SU-DHL-6 (cell line): ENCODE measurements at regions not wholly inside any gene's neighbourhood (a gene's known extent, or its start where the extent isn't known, plus 50 kb on each side); places are given as distances from the start of the nearest gene placed in this dataset.

Experiments used
- H2AFZ ChIP-seq: fragments of 200-600 bp; sonication (generic); 2 replicates; pipeline ENCODE4 v1.6.1; 2014; ENCODE audit warnings: low read depth, mild to moderate bottlenecking, moderate library complexity, mixed read lengths, antibody characterized with exemption, low read length; ENCODE audit not compliant: severe bottlenecking
- H3F3A ChIP-seq: fragments of 200-600 bp; shearing (Covaris generic); 2 replicates; pipeline ENCODE4 v1.6.0; 2016; ENCODE audit warnings: antibody characterized with exemption, mild to moderate bottlenecking; ENCODE audit not compliant: insufficient read depth
- H3K27ac ChIP-seq: fragments of 200-600 bp; sonication (generic); 2 replicates; pipeline ENCODE4 v1.5.1; 2016; ENCODE audit warnings: low read depth, mild to moderate bottlenecking, low read length, moderate library complexity, mixed read lengths
- H3K27me3 ChIP-seq: fragments of 200-600 bp; sonication (generic), shearing (Covaris generic); 2 replicates; pipeline ENCODE4 v1.6.0; 2014; ENCODE audit warnings: mild to moderate bottlenecking, low read length
- H3K36me3 ChIP-seq: fragments of 200-600 bp; sonication (generic); 2 replicates; pipeline ENCODE4 v1.6.1; 2014; ENCODE audit warnings: mild to moderate bottlenecking, low read length, mixed read lengths
- H3K4me2 ChIP-seq: fragments of 300-600, 200-600 bp; shearing (Covaris generic), sonication (generic); 2 replicates; pipeline ENCODE4 v1.6.0; 2014; ENCODE audit warnings: low read length, low read depth, mild to moderate bottlenecking; ENCODE audit not compliant: poor library complexity, severe bottlenecking
- H3K4me3 ChIP-seq: fragments of 200-600 bp; sonication (generic); 2 replicates; pipeline ENCODE4 v1.5.1; 2014; ENCODE audit warnings: antibody characterized with exemption, low read length, mild to moderate bottlenecking, mixed read lengths; ENCODE audit not compliant: insufficient read depth, poor library complexity, severe bottlenecking
- H3K79me2 ChIP-seq: fragments of 200-600 bp; sonication (generic); 2 replicates; pipeline ENCODE4 v1.6.1; 2014; ENCODE audit warnings: mild to moderate bottlenecking, low read length, moderate library complexity; ENCODE audit not compliant: insufficient read depth
- H3K9ac ChIP-seq: fragments of 200-600 bp; sonication (generic); 2 replicates; pipeline ENCODE4 v1.7.0; 2014; ENCODE audit warnings: mild to moderate bottlenecking, low read length
- H3K9me2 ChIP-seq: fragments of 200-600 bp; sonication (generic); replicated peaks from 2 replicates; pipeline ENCODE4 v1.6.1; 2014; ENCODE audit warnings: low read length; ENCODE audit not compliant: insufficient read depth
- H3K9me3 ChIP-seq: fragments of 200-600 bp; sonication (generic); 2 replicates; pipeline ENCODE4 v1.6.1; 2014; ENCODE audit warnings: low read length, mixed read lengths; ENCODE audit not compliant: insufficient read depth
- H4K20me1 ChIP-seq: fragments of 200-600 bp; sonication (generic); 2 replicates; pipeline ENCODE4 v1.6.1; 2014; ENCODE audit warnings: low read depth, mild to moderate bottlenecking, antibody characterized with exemption, low read length, moderate library complexity, mixed read lengths
- CTCF ChIP-seq: fragments of 200-600 bp; sonication (generic); IDR thresholded peaks from one replicate; pipeline ENCODE4 v1.5.1; 2017; ENCODE audit warnings: antibody characterized with exemption, mild to moderate bottlenecking, low read length, moderate library complexity; ENCODE audit not compliant: insufficient read depth, poor library complexity, severe bottlenecking
- EZH2phosphoT487 ChIP-seq: fragments of 200-600 bp; sonication (generic), shearing (Covaris generic); conservative IDR thresholded peaks from 2 replicates; pipeline ENCODE4 v1.6.1; 2018; ENCODE audit warnings: mild to moderate bottlenecking, antibody characterized with exemption, low read length, moderate library complexity, mixed read lengths

GRCh38 chr11:45366619-45367190 is 80.6 kb upstream of the SYT13 start:
- Histone ChIP-seq H3K9me3 (no peaks in the 10 kb centered on the region), H3K4me2 (no peak overlapping the region), H4K20me1 (no peaks in the 10 kb centered on the region), H3K36me3 (no peaks in the 10 kb centered on the region), H3K9me2 (no peaks in the 10 kb centered on the region), H3K27ac (no peak overlapping the region), H3K79me2 (no peaks in the 10 kb centered on the region), H3K4me3 (no peak overlapping the region), H3K9ac (no peak overlapping the region), H3K27me3 (no peaks in the 10 kb centered on the region), H3F3A (no peaks in the 10 kb centered on the region), H2AFZ (no peak overlapping the region)
- TF ChIP-seq EZH2phosphoT487 (no peak), CTCF (no peak)

- H3K79me2 ChIP-seq = no peaks in the 10 kb centered on the region
- no peak overlapping the region for H3K4me2 ChIP-seq
- no peak overlapping the region for H3K9ac ChIP-seq
- H2AFZ ChIP-seq = no peak overlapping the region
- no peak overlapping the region for H3K27ac ChIP-seq
- H3K27me3 ChIP-seq = no peaks in the 10 kb centered on the region
- H3K9me3 ChIP-seq = no peaks in the 10 kb centered on the region
- H3K9me2 ChIP-seq = no peaks in the 10 kb centered on the region
- H3K36me3 ChIP-seq = no peaks in the 10 kb centered on the region
- no peak overlapping the region for H3K4me3 ChIP-seq
- no peaks in the 10 kb centered on the region for H4K20me1 ChIP-seq
- no peak for TF ChIP-seq EZH2phosphoT487
- TF ChIP-seq CTCF = no peak
- H3F3A ChIP-seq = no peaks in the 10 kb centered on the region
Observed at GRCh38 chr11:45365961-45366618, 79.9 kb upstream of the SYT13 start.

- Histone ChIP-seq H3K36me3 (no peaks in the 10 kb centered on the region), H3K27me3 (no peaks in the 10 kb centered on the region), H3K4me2 (no peak overlapping the region), H3K9me3 (no peaks in the 10 kb centered on the region), H4K20me1 (no peaks in the 10 kb centered on the region), H3K9ac (no peak overlapping the region), H2AFZ (no peak overlapping the region), H3K27ac (no peak overlapping the region), H3F3A (no peaks in the 10 kb centered on the region), H3K9me2 (no peaks in the 10 kb centered on the region), H3K4me3 (no peak overlapping the region), H3K79me2 (no peaks in the 10 kb centered on the region)
- TF ChIP-seq CTCF (no peak), EZH2phosphoT487 (no peak)
Observed at GRCh38 chr11:45362636-45363035, 76.5 kb upstream of the SYT13 start.
